DOHH2 (cell line): ENCODE measurements at regions not wholly inside any gene's neighbourhood (a gene's known extent, or its start where the extent isn't known, plus 50 kb on each side); places are given as distances from the start of the nearest gene placed in this dataset.

Experiments used
- H3F3A ChIP-seq: fragments of 200-600 bp; sonication (generic), shearing (Covaris generic); 2 replicates; pipeline ENCODE4 v1.6.0; 2016; ENCODE audit warnings: antibody characterized with exemption, mild to moderate bottlenecking; ENCODE audit not compliant: control insufficient read depth, insufficient read depth
- H3K27ac ChIP-seq: fragments of 200-600 bp; sonication (generic); 2 replicates; pipeline ENCODE4 v1.5.1; 2014; ENCODE audit warnings: low read depth, mild to moderate bottlenecking, low read length, moderate library complexity
- H3K27me3 ChIP-seq: fragments of 200-600 bp; sonication (generic); 2 replicates; pipeline ENCODE4 v1.6.1; 2014; ENCODE audit warnings: mild to moderate bottlenecking, low read length, mixed read lengths; ENCODE audit not compliant: control insufficient read depth
- H3K36me3 ChIP-seq: fragments of 200-600 bp; sonication (generic); 2 replicates; pipeline ENCODE4 v1.6.1; 2014; ENCODE audit warnings: mild to moderate bottlenecking, low read length, moderate library complexity, mixed read lengths; ENCODE audit not compliant: control insufficient read depth
- H3K4me1 ChIP-seq: fragments of 200-600 bp; sonication (generic); 2 replicates; pipeline ENCODE4 v1.6.1; 2014; ENCODE audit warnings: mild to moderate bottlenecking, low read length, mixed read lengths; ENCODE audit not compliant: control insufficient read depth
- H3K4me2 ChIP-seq: fragments of 200-600 bp; sonication (generic); 2 replicates; pipeline ENCODE4 v1.6.0; 2014; ENCODE audit warnings: mild to moderate bottlenecking, low read length, moderate library complexity
- H3K4me3 ChIP-seq: fragments of 200-600 bp; sonication (generic); 2 replicates; pipeline ENCODE4 v1.5.1; 2014; ENCODE audit warnings: mild to moderate bottlenecking, low read length, mixed read lengths
- H3K79me2 ChIP-seq: fragments of 200-600 bp; sonication (generic); 2 replicates; pipeline ENCODE4 v1.6.1; 2014; ENCODE audit warnings: mild to moderate bottlenecking, low read length, mixed read lengths; ENCODE audit not compliant: control insufficient read depth
- H3K9me2 ChIP-seq: fragments of 200-600 bp; sonication (generic); replicated peaks from 2 replicates; pipeline ENCODE4 v1.6.1; 2014; ENCODE audit warnings: mild to moderate bottlenecking, low read length, mixed read lengths; ENCODE audit not compliant: control insufficient read depth
- H3K9me3 ChIP-seq: fragments of 200-600 bp; sonication (generic); 2 replicates; pipeline ENCODE4 v1.6.1; 2014; ENCODE audit warnings: antibody characterized with exemption, low read length, mixed read lengths; ENCODE audit not compliant: control insufficient read depth, insufficient read depth
- H4K20me1 ChIP-seq: fragments of 200-600 bp; sonication (generic); 2 replicates; pipeline ENCODE4 v1.6.0; 2014; ENCODE audit warnings: low read depth, mild to moderate bottlenecking, antibody characterized with exemption, low read length, moderate library complexity; ENCODE audit not compliant: control insufficient read depth, insufficient read depth
- CTCF ChIP-seq: fragments of 200-600 bp; sonication (generic); IDR thresholded peaks from one replicate; pipeline ENCODE4 v1.5.1; 2014; ENCODE audit warnings: antibody characterized with exemption, mild to moderate bottlenecking, low read depth, low read length; ENCODE audit not compliant: poor library complexity, severe bottlenecking
- EZH2phosphoT487 ChIP-seq: fragments of 200-600 bp; sonication (generic); IDR thresholded peaks from 2 replicates; pipeline ENCODE4 v1.6.1; 2017; ENCODE audit warnings: borderline replicate concordance, mild to moderate bottlenecking, antibody characterized with exemption, low read length, moderate library complexity, mixed read lengths

GRCh38 chr12:84077679-84078078 is 834.9 kb downstream of the SLC6A15 start:
- no peaks in the 10 kb centered on the region for H3F3A ChIP-seq
- H3K27me3 ChIP-seq = no peaks in the 10 kb centered on the region
- H3K9me2 ChIP-seq = no peaks in the 10 kb centered on the region
- H3K4me3 ChIP-seq = no peak overlapping the region
- no peaks in the 10 kb centered on the region for H3K79me2 ChIP-seq
- no peak overlapping the region for H3K27ac ChIP-seq
- H3K4me1 ChIP-seq = no peaks in the 10 kb centered on the region
- no peak overlapping the region for H3K4me2 ChIP-seq
- no peaks in the 10 kb centered on the region for H3K9me3 ChIP-seq
- no peaks in the 10 kb centered on the region for H3K36me3 ChIP-seq
- TF ChIP-seq CTCF = no peak
- TF ChIP-seq EZH2phosphoT487 = no peak
- H4K20me1 ChIP-seq = no peaks in the 10 kb centered on the region

- TF ChIP-seq EZH2phosphoT487 (no peak), CTCF (no peak)
- Histone ChIP-seq H3K4me2 (no peak overlapping the region), H3K4me1 (no peaks in the 10 kb centered on the region), H3K9me2 (no peaks in the 10 kb centered on the region), H3K4me3 (no peak overlapping the region), H3F3A (no peaks in the 10 kb centered on the region), H4K20me1 (no peaks in the 10 kb centered on the region), H3K27me3 (no peaks in the 10 kb centered on the region), H3K36me3 (no peaks in the 10 kb centered on the region), H3K9me3 (no peaks in the 10 kb centered on the region), H3K27ac (no peak overlapping the region), H3K79me2 (no peaks in the 10 kb centered on the region)
Observed at GRCh38 chr12:84075991-84076390, 836.6 kb downstream of the SLC6A15 start.

GRCh38 chr12:84073401-84073800 is 839.2 kb downstream of the SLC6A15 start:
- TF ChIP-seq EZH2phosphoT487 (no peak), CTCF (no peak)
- no peaks in the 10 kb centered on the region for H3K4me1 ChIP-seq
- H3K36me3 ChIP-seq = no peaks in the 10 kb centered on the region

GRCh38 chr12:84072961-84073360 is 839.6 kb downstream of the SLC6A15 start:
- H3K4me3 ChIP-seq = no peak overlapping the region
- H3K4me2 ChIP-seq = no peak overlapping the region
- TF ChIP-seq CTCF = no peak
- no peak for TF ChIP-seq EZH2phosphoT487
- no peaks in the 10 kb centered on the region for H3K9me2 ChIP-seq
- no peaks in the 10 kb centered on the region for H3K27me3 ChIP-seq
- H4K20me1 ChIP-seq = no peaks in the 10 kb centered on the region
- H3K27ac ChIP-seq = no peak overlapping the region
- H3K4me1 ChIP-seq = no peaks in the 10 kb centered on the region
- no peaks in the 10 kb centered on the region for H3F3A ChIP-seq
- H3K36me3 ChIP-seq = no peaks in the 10 kb centered on the region
- no peaks in the 10 kb centered on the region for H3K9me3 ChIP-seq
- H3K79me2 ChIP-seq = no peaks in the 10 kb centered on the region

More at GRCh38 chr12:84073401-84073800, 839.2 kb downstream of the SLC6A15 start:
- H3K9me3 ChIP-seq = no peaks in the 10 kb centered on the region
- H4K20me1 ChIP-seq = no peaks in the 10 kb centered on the region
- no peaks in the 10 kb centered on the region for H3F3A ChIP-seq
- H3K27me3 ChIP-seq = no peaks in the 10 kb centered on the region
- no peak overlapping the region for H3K4me2 ChIP-seq
- H3K4me3 ChIP-seq = no peak overlapping the region
- H3K79me2 ChIP-seq = no peaks in the 10 kb centered on the region
- no peak overlapping the region for H3K27ac ChIP-seq
- no peaks in the 10 kb centered on the region for H3K9me2 ChIP-seq
